B cell (primary cell): ENCODE measurements at regions not wholly inside any gene's neighbourhood (a gene's known extent, or its start where the extent isn't known, plus 50 kb on each side); places are given as distances from the start of the nearest gene placed in this dataset.
"Not testable (repeated sequence)": the region's sequence is repeated elsewhere in the genome, so short reads cannot be mapped to it uniquely, and the experiment has no call there.

Experiments used
- ATAC-seq: fragments of 200-7000 bp; cut with Tn5 transposase; one replicate; pipeline ENCODE4 v1.10.0; 2021; ENCODE audit warnings: low read depth, mild to moderate bottlenecking, moderate number of reproducible peaks, moderate library complexity
- CTCF ChIA-PET: fragments of 350-600 bp; sonication (Branson Sonifier 250); formaldehyde crosslinking; loops from one replicate; lab custom pipeline; 2021; ENCODE audit warnings: antibody characterized with exemption, inconsistent platforms; lab: Charles Lee
- POLR2A ChIA-PET: fragments of 350-600 bp; sonication (Branson Sonifier 250); formaldehyde crosslinking; loops from one replicate; lab custom pipeline; 2021; ENCODE audit warnings: antibody characterized with exemption; lab: Charles Lee
- DNase-seq: peaks from one replicate; pipeline ENCODE4 v3.0.0; 2013
- H2AFZ ChIP-seq: 2 replicates; pipeline ENCODE4 v1.6.1; 2012; ENCODE audit warnings: mild to moderate bottlenecking, low read depth, low read length; ENCODE audit not compliant: insufficient read depth, poor library complexity, severe bottlenecking
- H3K27ac ChIP-seq, 2 donors: 1 replicate in 1 of 2; 2 replicates in 1 of 2; pipeline ENCODE4 v1.5.1; 2012 to 2013; ENCODE audit warnings: low read length in 2 of 2, mild to moderate bottlenecking in 2 of 2, moderate library complexity in 1 of 2
- H3K27me3 ChIP-seq, 4 experiments: fragments of 200-600 bp in 1 of 4; sonication (generic) in 1 of 4; replicated peaks in 1 of 4; 1 replicate in 2 of 4; 2 replicates in 2 of 4; pipeline versions ENCODE4 v1.6.1 to v1.7.0; 2013 to 2016; ENCODE audit warnings: low read length in 3 of 4, mild to moderate bottlenecking in 2 of 4, mixed read lengths in 1 of 4, moderate library complexity in 1 of 4; ENCODE audit not compliant: insufficient read depth in 4 of 4, control insufficient read depth in 3 of 4; ENCODE audit errors: control extremely low read depth in 1 of 4
- H3K36me3 ChIP-seq, 2 experiments: replicated peaks in 1 of 2; 1 replicate in 1 of 2; 2 replicates in 1 of 2; pipeline versions ENCODE4 v1.6.1 to v1.7.1; 2013; ENCODE audit warnings: low read length in 1 of 2; ENCODE audit not compliant: insufficient read depth in 2 of 2, control insufficient read depth in 1 of 2; ENCODE audit errors: control extremely low read depth in 1 of 2, extremely low read depth in 1 of 2
- H3K4me1 ChIP-seq, 2 donors: fragments of 200-600 bp in 1 of 2; sonication (generic) in 1 of 2; 1 replicate in 1 of 2; 2 replicates in 1 of 2; pipeline versions ENCODE4 v1.5.1 to v1.6.1; 2013 to 2017; ENCODE audit warnings: low read length in 2 of 2; ENCODE audit not compliant: control insufficient read depth in 2 of 2, insufficient read depth in 2 of 2
- H3K4me2 ChIP-seq: replicated peaks from 2 replicates; pipeline ENCODE3; 2012; ENCODE audit warnings: mild to moderate bottlenecking, low read depth, low read length; ENCODE audit not compliant: poor library complexity, severe bottlenecking
- H3K4me3 ChIP-seq, 5 experiments: fragments of 200-600 bp in 1 of 5; sonication (generic) in 1 of 5; 1 replicate in 3 of 5; 2 replicates in 2 of 5; pipeline versions ENCODE4 v1.5.1 to v1.7.0; 2011 to 2016; ENCODE audit warnings: low read length in 4 of 5, mild to moderate bottlenecking in 4 of 5, low read depth in 2 of 5, control low read depth in 1 of 5, moderate library complexity in 1 of 5; ENCODE audit not compliant: insufficient read depth in 1 of 5; ENCODE audit errors: control extremely low read depth in 1 of 5, extremely low read depth in 1 of 5
- H3K79me2 ChIP-seq: fragments of 200-600 bp; sonication (generic); one replicate; pipeline ENCODE4 v1.6.0; 2016; ENCODE audit warnings: low read length; ENCODE audit not compliant: control insufficient read depth, insufficient read depth
- H3K9ac ChIP-seq: fragments of 200-600 bp; sonication (generic); 2 replicates; pipeline ENCODE4 v1.6.1; 2017; ENCODE audit warnings: mild to moderate bottlenecking, low read length, moderate library complexity
- H3K9me3 ChIP-seq, 3 donors: one replicate each; pipeline versions ENCODE4 v1.6.1 to v1.7.1; 2013; ENCODE audit warnings: low read length in 2 of 3; ENCODE audit not compliant: control insufficient read depth in 2 of 3, insufficient read depth in 1 of 3; ENCODE audit errors: control extremely low read depth in 1 of 3
- H4K20me1 ChIP-seq: 2 replicates; pipeline ENCODE4 v1.6.0; 2012; ENCODE audit warnings: mild to moderate bottlenecking, low read length; ENCODE audit not compliant: insufficient read depth, control insufficient read depth, poor library complexity, severe bottlenecking
- H3K27ac Mint-ChIP-seq: one replicate; pipeline ENCODE4 v1.8.0; 2021; ENCODE audit warnings: mixed read lengths
- H3K27me3 Mint-ChIP-seq: one replicate; pipeline ENCODE4 v1.8.0; 2021; ENCODE audit warnings: mixed read lengths
- H3K4me1 Mint-ChIP-seq: one replicate; pipeline ENCODE4 v1.8.0; 2021; ENCODE audit warnings: mixed read lengths
- H3K4me3 Mint-ChIP-seq: one replicate; pipeline ENCODE4 v1.8.0; 2021; ENCODE audit warnings: mixed read lengths
- H3K9me3 Mint-ChIP-seq: one replicate; pipeline ENCODE4 v1.8.0; 2022; ENCODE audit warnings: mixed read lengths; ENCODE audit not compliant: insufficient read depth
- CTCF ChIP-seq: fragments of 200-600 bp; IDR thresholded peaks from one replicate; pipeline ENCODE4 v1.8.0; 2022; ENCODE audit warnings: antibody characterized with exemption, mild to moderate bottlenecking
- EZH2 ChIP-seq: IDR thresholded peaks from 2 replicates; pipeline ENCODE4 v1.6.1; 2012; ENCODE audit warnings: borderline replicate concordance, low read depth, mild to moderate bottlenecking, moderate library complexity, low read length; ENCODE audit not compliant: insufficient read depth, poor library complexity, severe bottlenecking
- WGBS: methylation state at CpG from one replicate; pipeline ENCODE4 v1.1.5; 2013; ENCODE audit warnings: missing lambda C conversion rate; ENCODE audit not compliant: insufficient coverage; 5-methylcytosine and 5-hydroxymethylcytosine counted together
- intact Hi-C: fragments of 100-400 bp; cut with micrococcal nuclease; formaldehyde crosslinking; loops from one replicate; pipeline ENCODE4 v1.10.0; 2022

GRCh38 chr7:110461621-110462020, 629.3 kb upstream of the LRRN3 start:
- Histone ChIP-seq H3K4me3 (no peak overlapping the region), H3K79me2 (no peaks in the 10 kb centered on the region), H3K36me3 (no peaks in the 10 kb centered on the region), H2AFZ (no peak overlapping the region), H3K9ac (no peak overlapping the region), H3K27me3 (no peaks in the 10 kb centered on the region), H4K20me1 (no peaks in the 10 kb centered on the region), H3K4me1 (no peaks in the 10 kb centered on the region), H3K9me3 (no peaks in the 10 kb centered on the region), H3K27ac (no peak overlapping the region), H3K4me2 (no peak overlapping the region)
- ChIA-PET POLR2A (no interaction called here), CTCF (no interaction called here)
- Mint-ChIP-seq H3K4me1 (no peaks in the 10 kb centered on the region), H3K9me3 (no peaks in the 10 kb centered on the region), H3K27ac (no peak overlapping the region), H3K27me3 (no peaks in the 10 kb centered on the region), H3K4me3 (no peak overlapping the region)
- intact Hi-C loops: no loop called here
- ATAC-seq: no peak
- WGBS: no CpG with 5 or more reads among the region's 2 CpGs
- DNase-seq: no peak
- TF ChIP-seq CTCF: no peak
- TF ChIP-seq EZH2: no peak

- Histone ChIP-seq H3K79me2 (no peaks in the 10 kb centered on the region), H3K9me3 (peaks cover 0 to 9% (median 2%) of the 10 kb centered on the region in 3 donors), H3K9ac (no peak overlapping the region), H3K27ac (no peak overlapping the region), H3K4me2 (no peak overlapping the region), H4K20me1 (no peaks in the 10 kb centered on the region), H3K27me3 (no peaks in the 10 kb centered on the region), H3K4me1 (no peaks in the 10 kb centered on the region), H3K36me3 (no peaks in the 10 kb centered on the region), H2AFZ (no peak overlapping the region), H3K4me3 (no peak overlapping the region)
- Mint-ChIP-seq H3K9me3 (no peaks in the 10 kb centered on the region), H3K4me1 (no peaks in the 10 kb centered on the region), H3K4me3 (no peak overlapping the region), H3K27ac (no peak overlapping the region), H3K27me3 (no peaks in the 10 kb centered on the region)
- DNase-seq (no peak), ATAC-seq (no peak)
- TF ChIP-seq CTCF (no peak), EZH2 (no peak)
- ChIA-PET POLR2A (no interaction called here), CTCF (no interaction called here)
- intact Hi-C loops: no loop called here
Observed at GRCh38 chr7:110470420-110470819, 620.5 kb upstream of the LRRN3 start.

GRCh38 chr7:110472419-110472818, 618.5 kb upstream of the LRRN3 start:
- H3K4me3 Mint-ChIP-seq, H3K9me3 Mint-ChIP-seq, POLR2A ChIA-PET, H3K9me3 ChIP-seq, H2AFZ ChIP-seq, H3K27ac Mint-ChIP-seq, H3K9ac ChIP-seq, H3K4me1 Mint-ChIP-seq, H4K20me1 ChIP-seq, H3K27me3 ChIP-seq, H3K79me2 ChIP-seq, H3K4me3 ChIP-seq, DNase-seq, ATAC-seq, H3K4me2 ChIP-seq, CTCF ChIA-PET, H3K27me3 Mint-ChIP-seq, H3K4me1 ChIP-seq, intact Hi-C loops, H3K27ac ChIP-seq, H3K36me3 ChIP-seq: not testable (repeated sequence)
- WGBS: 72% methylated on average over 5 of the region's 7 CpGs
